Lung (tissue), 11 donors: ENCODE measurements at regions not wholly inside any gene's neighbourhood (a gene's known extent, or its start where the extent isn't known, plus 50 kb on each side); places are given as distances from the start of the nearest gene placed in this dataset.
A peak's percentile ranks its signal among the peaks of the same experiment; 100 is the strongest.

Experiments used
- ATAC-seq: fragments of 200-7000 bp; cut with Tn5 transposase; one replicate; pipeline ENCODE4 v1.9.1; 2020; ENCODE audit warnings: moderate number of reproducible peaks; ENCODE audit not compliant: insufficient read depth, low FRiP score
- DNase-seq, 3 donors: peaks; one replicate each; pipeline ENCODE4 v3.0.0-alpha.2; 2013 to 2017
- H3K27ac ChIP-seq, 2 donors: one replicate each; pipeline ENCODE4 v1.5.1; 2013; ENCODE audit warnings: mild to moderate bottlenecking in 2 of 2, moderate library complexity in 2 of 2, control low read depth in 1 of 2, inconsistent platforms in 1 of 2, low read depth in 1 of 2, low read length in 1 of 2
- H3K27me3 ChIP-seq, 3 donors: one replicate each; pipeline ENCODE4 v1.5.1; 2013; ENCODE audit warnings: low read length in 2 of 3; ENCODE audit not compliant: control insufficient read depth in 3 of 3, insufficient read depth in 3 of 3
- H3K36me3 ChIP-seq, 4 donors: one replicate each; pipeline ENCODE4 v1.5.1; 2013; ENCODE audit warnings: low read length in 4 of 4, mild to moderate bottlenecking in 1 of 4, moderate library complexity in 1 of 4; ENCODE audit not compliant: control insufficient read depth in 4 of 4, insufficient read depth in 4 of 4
- H3K4me1 ChIP-seq, 5 donors: one replicate each; pipeline ENCODE4 v1.5.1; 2013; ENCODE audit warnings: low read length in 5 of 5, mild to moderate bottlenecking in 2 of 5, moderate library complexity in 1 of 5; ENCODE audit not compliant: control insufficient read depth in 5 of 5, insufficient read depth in 5 of 5
- H3K4me3 ChIP-seq: one replicate; pipeline ENCODE4 v1.5.1; 2013; ENCODE audit warnings: mild to moderate bottlenecking, control low read depth, moderate library complexity
- H3K9ac ChIP-seq, 2 donors: one replicate each; pipeline ENCODE4 v1.5.1; 2013; ENCODE audit warnings: low read length in 2 of 2, control low read depth in 1 of 2; ENCODE audit not compliant: insufficient read depth in 1 of 2
- H3K9me3 ChIP-seq, 4 donors: one replicate each; pipeline ENCODE4 v1.5.1; 2013; ENCODE audit warnings: low read length in 3 of 4, mild to moderate bottlenecking in 1 of 4, moderate library complexity in 1 of 4; ENCODE audit not compliant: control insufficient read depth in 4 of 4, insufficient read depth in 3 of 4
- WGBS, 2 donors: extraction: QIAGEN DNeasy Blood & Tissue Kit; methylation state at CpG; one replicate each; pipeline ENCODE4 v1.1.7; 2013; 5-methylcytosine and 5-hydroxymethylcytosine counted together
- TF ChIP-seq, protein P1 (sequence below): IDR thresholded peaks from 2 replicates; pipeline ENCODE4 v1.5.1; 2012; ENCODE audit warnings: mild to moderate bottlenecking; ENCODE audit errors: control extremely low read depth, extremely low read depth
- donor health status: control.
- donor health status: control.
- donor health status: Bipolar disorder and iron deficiency.
- donor health status: healthy.
- donor health status: DM: yes; HTN: yes; CAD: no.

- TF ChIP-seq, protein P1, sequence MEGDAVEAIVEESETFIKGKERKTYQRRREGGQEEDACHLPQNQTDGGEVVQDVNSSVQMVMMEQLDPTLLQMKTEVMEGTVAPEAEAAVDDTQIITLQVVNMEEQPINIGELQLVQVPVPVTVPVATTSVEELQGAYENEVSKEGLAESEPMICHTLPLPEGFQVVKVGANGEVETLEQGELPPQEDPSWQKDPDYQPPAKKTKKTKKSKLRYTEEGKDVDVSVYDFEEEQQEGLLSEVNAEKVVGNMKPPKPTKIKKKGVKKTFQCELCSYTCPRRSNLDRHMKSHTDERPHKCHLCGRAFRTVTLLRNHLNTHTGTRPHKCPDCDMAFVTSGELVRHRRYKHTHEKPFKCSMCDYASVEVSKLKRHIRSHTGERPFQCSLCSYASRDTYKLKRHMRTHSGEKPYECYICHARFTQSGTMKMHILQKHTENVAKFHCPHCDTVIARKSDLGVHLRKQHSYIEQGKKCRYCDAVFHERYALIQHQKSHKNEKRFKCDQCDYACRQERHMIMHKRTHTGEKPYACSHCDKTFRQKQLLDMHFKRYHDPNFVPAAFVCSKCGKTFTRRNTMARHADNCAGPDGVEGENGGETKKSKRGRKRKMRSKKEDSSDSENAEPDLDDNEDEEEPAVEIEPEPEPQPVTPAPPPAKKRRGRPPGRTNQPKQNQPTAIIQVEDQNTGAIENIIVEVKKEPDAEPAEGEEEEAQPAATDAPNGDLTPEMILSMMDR: no peak
Observed at GRCh38 chr10:3976171-3976570, 191.2 kb upstream of the KLF6 start.

DNA sequence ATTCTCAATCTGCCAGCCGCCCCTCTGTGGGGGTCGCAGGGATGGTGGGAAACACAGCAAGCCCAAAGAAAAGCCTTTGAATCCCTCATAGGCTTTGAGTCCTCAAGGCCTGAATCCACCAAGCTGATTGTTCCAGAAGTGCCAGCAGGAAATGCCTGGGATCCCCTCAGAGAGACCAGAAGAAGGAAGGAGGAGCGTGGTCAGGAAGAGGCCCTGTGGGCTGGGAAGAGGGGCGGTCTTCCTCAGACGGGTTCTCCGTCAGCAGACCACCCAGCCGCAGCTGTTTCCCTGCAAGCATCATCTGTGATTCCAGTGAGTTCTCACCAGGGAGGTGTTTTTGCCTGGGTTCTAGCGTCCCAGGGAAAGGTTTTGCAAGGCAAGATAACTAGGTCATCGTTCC, 190.0 kb upstream of the KLF6 start:
- Histone ChIP-seq H3K4me3 (no peak overlapping the region), H3K9me3 (no peaks in the 10 kb centered on the region), H3K27ac (no peak overlapping the region), H3K36me3 (no peaks in the 10 kb centered on the region), H3K9ac (no peak overlapping the region), H3K27me3 (no peaks in the 10 kb centered on the region), H3K4me1 (peaks cover 0 to 6% (median 0%) of the 10 kb centered on the region in 5 donors)
- ATAC-seq (no peak), DNase-seq (peak in 1 of 3 donors; percentile 21)
- TF ChIP-seq, protein P1: no peak
- WGBS, 2 donors: 53 to 79% methylated on average over 9 of the region's 9 CpGs

More at GRCh38 chr10:3976171-3976570, 191.2 kb upstream of the KLF6 start:
- Histone ChIP-seq H3K9ac (no peak overlapping the region), H3K9me3 (no peaks in the 10 kb centered on the region), H3K36me3 (no peaks in the 10 kb centered on the region), H3K4me3 (no peak overlapping the region), H3K27me3 (no peaks in the 10 kb centered on the region), H3K27ac (no peak overlapping the region), H3K4me1 (peaks cover 0 to 6% (median 0%) of the 10 kb centered on the region in 5 donors)
- DNase-seq: no peak
- 64 to 82% methylated on average over 3 of the region's 3 CpGs for WGBS, 2 donors
- ATAC-seq: no peak

DNA sequence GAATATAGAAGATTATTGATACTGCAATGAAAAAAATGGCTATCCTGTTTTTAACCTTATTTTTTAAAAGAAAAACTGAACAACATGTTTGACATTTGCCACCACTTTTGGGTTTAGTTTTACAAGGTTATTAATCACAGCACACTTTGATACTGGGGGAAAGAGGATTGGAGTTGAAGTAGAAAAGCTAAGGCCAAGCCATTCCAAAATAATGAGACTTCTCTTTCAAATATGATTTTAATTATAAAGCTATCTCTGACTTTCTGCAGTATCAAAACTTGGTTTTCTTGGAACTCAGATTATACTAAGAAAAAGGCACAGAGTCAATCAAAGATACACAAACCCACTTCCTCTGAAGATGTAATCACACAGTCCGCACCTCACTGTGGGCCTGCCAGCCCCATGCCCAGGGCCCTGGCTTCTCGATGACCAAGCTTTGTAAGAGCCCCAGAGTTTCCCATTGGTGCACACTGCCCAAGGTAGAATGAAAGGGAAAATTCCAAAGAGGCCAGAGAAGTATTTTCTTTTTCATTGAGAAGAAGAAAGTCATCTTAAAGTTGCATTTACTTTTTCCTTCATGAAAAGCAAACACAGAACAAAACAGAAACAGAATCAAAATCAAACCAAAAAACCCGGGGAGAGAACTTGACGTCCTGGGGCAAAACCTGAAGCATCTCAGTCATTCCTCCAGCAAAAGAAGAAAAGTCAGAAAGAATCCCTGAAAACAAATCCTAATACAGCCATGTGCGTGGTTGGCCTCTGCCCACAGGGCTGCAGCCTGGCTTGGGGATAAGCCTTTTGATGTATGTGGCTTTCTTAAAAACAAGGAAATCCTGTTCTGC, 187.7 kb upstream of the KLF6 start:
- Histone ChIP-seq H3K27ac (no peak overlapping the region), H3K9ac (no peak overlapping the region), H3K36me3 (no peaks in the 10 kb centered on the region), H3K27me3 (no peaks in the 10 kb centered on the region), H3K4me3 (no peak overlapping the region), H3K4me1 (peaks cover 0 to 6% (median 0%) of the 10 kb centered on the region in 5 donors), H3K9me3 (no peaks in the 10 kb centered on the region)
- TF ChIP-seq, protein P1: no peak
- ATAC-seq (no peak), DNase-seq (peak in 1 of 3 donors; percentile 30)
- 36 to 44% methylated on average over 5 of the region's 5 CpGs for WGBS, 2 donors
